ENCODE measurements at regions not wholly inside any gene's neighbourhood (a gene's known extent, or its start where the extent isn't known, plus 50 kb on each side); places are given as distances from the start of the nearest gene placed in this dataset.

DNA sequence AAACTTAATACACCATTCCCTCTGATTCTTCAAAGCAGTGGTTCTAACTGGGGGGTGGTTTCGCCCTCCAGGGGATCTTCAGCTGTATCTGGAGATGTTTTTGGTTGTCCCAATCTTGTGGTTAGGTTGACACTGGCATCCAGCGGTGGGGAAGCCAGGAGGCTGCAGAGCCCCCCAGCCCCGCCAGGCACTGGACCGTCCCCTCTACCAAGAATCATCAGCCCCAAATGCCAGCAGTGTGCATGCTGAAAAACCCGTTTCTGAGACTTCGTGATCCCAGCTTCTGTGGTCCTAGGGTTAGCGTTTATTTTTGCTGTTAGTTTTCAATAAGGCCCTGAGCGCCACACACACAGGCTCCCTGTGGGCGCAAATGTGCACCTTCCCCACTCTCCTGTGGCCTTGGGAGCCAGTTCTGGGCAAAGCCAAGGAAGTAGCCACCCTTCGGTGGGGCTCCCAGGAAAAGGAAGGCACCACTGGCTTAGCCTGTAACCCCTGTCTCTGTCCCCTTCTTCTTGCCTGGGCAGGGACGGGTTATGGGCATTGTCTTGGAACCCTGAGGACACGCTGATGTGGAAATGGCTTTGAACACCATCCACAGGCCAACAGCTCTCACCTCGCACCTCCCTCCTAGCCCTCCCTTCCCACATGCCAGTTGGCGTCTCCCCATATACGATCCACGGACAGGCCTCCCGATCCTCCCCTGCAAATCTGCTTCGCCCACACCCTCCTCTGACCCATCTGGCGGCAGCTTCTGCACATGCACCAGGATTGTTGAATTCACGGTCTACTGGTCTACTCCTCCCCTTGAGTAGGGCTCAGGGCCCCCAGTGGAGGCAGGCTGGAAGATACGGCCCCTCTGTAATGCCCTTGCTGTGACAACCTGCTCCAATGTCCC, 71.4 kb upstream of the CCND1 start:
- Histone ChIP-seq H3K4me2 (ENCODE audit: insufficient read depth, insufficient read length, low read length) (no peak overlapping the region), H4K8ac (replicated peaks; ENCODE audit: insufficient read length, low read depth, low read length) (no peak overlapping the region), H2AK5ac (ENCODE audit: insufficient read length, low read length) (no peak overlapping the region), H3K18ac (ENCODE audit: insufficient read length, low read depth, low read length) (no peak overlapping the region), H3K27ac (ENCODE audit: insufficient read length, low read depth, low read length) (no peak overlapping the region), H3K23ac (ENCODE audit: insufficient read length, low read depth, low read length) (no peak overlapping the region), H3T11ph (ENCODE audit: low read length) (no peak overlapping the region), H3K27me3 (ENCODE audit: insufficient read depth, low read length) (no peaks in the 10 kb centered on the region), H4K20me1 (ENCODE audit: control insufficient read depth, insufficient read depth, insufficient read length) (no peaks in the 10 kb centered on the region), H4K91ac (ENCODE audit: insufficient read length, low read depth, low read length) (no peak overlapping the region), H3K56ac (ENCODE audit: insufficient read length, low read depth, low read length) (no peak overlapping the region), H2BK15ac (ENCODE audit: low read depth, low read length) (no peak overlapping the region), H2BK5ac (ENCODE audit: insufficient read length, low read length) (no peak overlapping the region), H3K9me3 (ENCODE audit: control insufficient read depth, low read depth, low read length) (no peaks in the 10 kb centered on the region), H3K4me1 (ENCODE audit: insufficient read depth, low read length) (no peaks in the 10 kb centered on the region), H3K23me2 (ENCODE audit: insufficient read length, low read depth, low read length, poor library complexity, severe bottlenecking) (no peaks in the 10 kb centered on the region), H3K79me1 (ENCODE audit: insufficient read depth, low read depth, low read length, poor library complexity, severe bottlenecking) (no peaks in the 10 kb centered on the region), H3K9ac (ENCODE audit: extremely low read depth, insufficient read length, low read length) (no peak overlapping the region), H3K14ac (ENCODE audit: insufficient read depth, low read length) (no peak overlapping the region), H2BK12ac (ENCODE audit: insufficient read length, low read depth, low read length) (no peak overlapping the region), H2AFZ (ENCODE audit: low read length) (no peak overlapping the region), H3K4ac (ENCODE audit: low read depth, low read length) (no peak overlapping the region), H3K79me2 (ENCODE audit: insufficient read depth, low read length) (no peaks in the 10 kb centered on the region), H4K5ac (ENCODE audit: insufficient read length, low read depth, low read length) (no peak overlapping the region), H2BK120ac (ENCODE audit: low read depth, low read length, poor library complexity, severe bottlenecking) (no peak overlapping the region), H2BK20ac (ENCODE audit: low read depth, low read length, poor library complexity, severe bottlenecking) (no peak overlapping the region)
- no peaks in the 10 kb centered on the region; a peak in 3 of 5 replicates for H3K9me3 Mint-ChIP-seq
- H3K4me3 Mint-ChIP-seq = no peak overlapping the region
- H3K36me3 Mint-ChIP-seq (ENCODE audit: insufficient read depth in 1 of 3, low read depth in 3 of 3) = no peaks in the 10 kb centered on the region
- TF ChIP-seq, protein P1, sequence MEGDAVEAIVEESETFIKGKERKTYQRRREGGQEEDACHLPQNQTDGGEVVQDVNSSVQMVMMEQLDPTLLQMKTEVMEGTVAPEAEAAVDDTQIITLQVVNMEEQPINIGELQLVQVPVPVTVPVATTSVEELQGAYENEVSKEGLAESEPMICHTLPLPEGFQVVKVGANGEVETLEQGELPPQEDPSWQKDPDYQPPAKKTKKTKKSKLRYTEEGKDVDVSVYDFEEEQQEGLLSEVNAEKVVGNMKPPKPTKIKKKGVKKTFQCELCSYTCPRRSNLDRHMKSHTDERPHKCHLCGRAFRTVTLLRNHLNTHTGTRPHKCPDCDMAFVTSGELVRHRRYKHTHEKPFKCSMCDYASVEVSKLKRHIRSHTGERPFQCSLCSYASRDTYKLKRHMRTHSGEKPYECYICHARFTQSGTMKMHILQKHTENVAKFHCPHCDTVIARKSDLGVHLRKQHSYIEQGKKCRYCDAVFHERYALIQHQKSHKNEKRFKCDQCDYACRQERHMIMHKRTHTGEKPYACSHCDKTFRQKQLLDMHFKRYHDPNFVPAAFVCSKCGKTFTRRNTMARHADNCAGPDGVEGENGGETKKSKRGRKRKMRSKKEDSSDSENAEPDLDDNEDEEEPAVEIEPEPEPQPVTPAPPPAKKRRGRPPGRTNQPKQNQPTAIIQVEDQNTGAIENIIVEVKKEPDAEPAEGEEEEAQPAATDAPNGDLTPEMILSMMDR (conservative IDR thresholded peaks at IDR 0.05) = no peak
- H3K27ac Mint-ChIP-seq = no peak overlapping the region
- H3K27me3 Mint-ChIP-seq (ENCODE audit: low read depth) = peaks cover 2% of the 10 kb centered on the region
- no peaks in the 10 kb centered on the region for H3K4me1 Mint-ChIP-seq
- no peak for DNase-seq
- no CpG with 5 or more reads among the region's 21 CpGs for WGBS (ENCODE audit: extremely low coverage, insufficient read length, low lambda C conversion rate)

Data from H9 (cell line).